ENCODE measurements at regions not wholly inside any gene's neighbourhood (a gene's known extent, or its start where the extent isn't known, plus 50 kb on each side); places are given as distances from the start of the nearest gene placed in this dataset.

- Histone ChIP-seq H3K9me3 (no peaks in the 10 kb centered on the region), H3K4me3 (no peak overlapping the region), H3K4me1 (replicated peaks) (no peaks in the 10 kb centered on the region), H3K27me3 (replicated peaks; ENCODE audit: insufficient read depth) (no peaks in the 10 kb centered on the region), H3K36me3 (no peaks in the 10 kb centered on the region), H3K27ac (no peak overlapping the region)
- no peak for DNase-seq (ENCODE audit: low spot score)
- WGBS, result 63% methylated on average over 3 of the region's 3 CpGs
- TF ChIP-seq POLR2A (IDR thresholded peaks at IDR 0.05) (no peak), CTCF (IDR thresholded peaks at IDR 0.05) (no peak), POLR2AphosphoS5 (IDR thresholded peaks at IDR 0.05) (no peak)
- intact Hi-C loops (cut with DNase I), result no loop called here
Measured at GRCh38 chr6:140073456-140073855, 699.0 kb upstream of the CITED2 start.

- no peaks in the 10 kb centered on the region for H3K36me3 ChIP-seq
- no peak overlapping the region for H3K4me3 ChIP-seq
- no peak for DNase-seq (ENCODE audit: low spot score)
- no peaks in the 10 kb centered on the region for H3K27me3 ChIP-seq (replicated peaks; ENCODE audit: insufficient read depth)
- H3K27ac ChIP-seq, result no peak overlapping the region
- H3K4me1 ChIP-seq (replicated peaks), result no peaks in the 10 kb centered on the region
- TF ChIP-seq POLR2A (IDR thresholded peaks at IDR 0.05) (no peak), CTCF (IDR thresholded peaks at IDR 0.05) (no peak), POLR2AphosphoS5 (IDR thresholded peaks at IDR 0.05) (no peak)
- H3K9me3 ChIP-seq, result no peaks in the 10 kb centered on the region
- intact Hi-C loops (cut with DNase I), result no loop called here
- 81% methylated on average over 1 of the region's 1 CpG for WGBS
Measured at GRCh38 chr6:140071601-140072062, 697.2 kb upstream of the CITED2 start.

- Histone ChIP-seq H3K9me3 (no peaks in the 10 kb centered on the region), H3K4me1 (replicated peaks) (no peaks in the 10 kb centered on the region), H3K4me3 (no peak overlapping the region), H3K36me3 (no peaks in the 10 kb centered on the region), H3K27me3 (replicated peaks; ENCODE audit: insufficient read depth) (no peaks in the 10 kb centered on the region), H3K27ac (no peak overlapping the region)
- DNase-seq (ENCODE audit: low spot score), result peak; percentile 26
- intact Hi-C loops (cut with DNase I), result no loop called here
- WGBS, result 19% methylated on average over 3 of the region's 3 CpGs
- TF ChIP-seq POLR2A (IDR thresholded peaks at IDR 0.05) (no peak), POLR2AphosphoS5 (IDR thresholded peaks at IDR 0.05) (peak; percentile 48), CTCF (IDR thresholded peaks at IDR 0.05) (no peak)
Measured at GRCh38 chr6:140070846-140071473, 696.5 kb upstream of the CITED2 start.

- TF ChIP-seq POLR2A (IDR thresholded peaks at IDR 0.05) (no peak), CTCF (IDR thresholded peaks at IDR 0.05) (no peak), POLR2AphosphoS5 (IDR thresholded peaks at IDR 0.05) (no peak)
- Histone ChIP-seq H3K9me3 (no peaks in the 10 kb centered on the region), H3K4me3 (no peak overlapping the region), H3K4me1 (replicated peaks) (no peaks in the 10 kb centered on the region), H3K36me3 (no peaks in the 10 kb centered on the region), H3K27ac (no peak overlapping the region), H3K27me3 (replicated peaks; ENCODE audit: insufficient read depth) (no peaks in the 10 kb centered on the region)
- no peak for DNase-seq (ENCODE audit: low spot score)
- intact Hi-C loops (cut with DNase I), result no loop called here
Measured at GRCh38 chr6:140069576-140069975, 695.1 kb upstream of the CITED2 start.

GRCh38 chr6:140068801-140069200 lies 694.4 kb upstream of the CITED2 start:
- WGBS, result 90% methylated on average over 3 of the region's 3 CpGs
- Histone ChIP-seq H3K27ac (no peak overlapping the region), H3K4me1 (replicated peaks) (no peaks in the 10 kb centered on the region), H3K27me3 (replicated peaks; ENCODE audit: insufficient read depth) (no peaks in the 10 kb centered on the region), H3K9me3 (no peaks in the 10 kb centered on the region), H3K4me3 (no peak overlapping the region), H3K36me3 (no peaks in the 10 kb centered on the region)
- TF ChIP-seq POLR2A (IDR thresholded peaks at IDR 0.05) (no peak), POLR2AphosphoS5 (IDR thresholded peaks at IDR 0.05) (no peak), CTCF (IDR thresholded peaks at IDR 0.05) (no peak)
- DNase-seq (ENCODE audit: low spot score), result no peak
- intact Hi-C loops (cut with DNase I), result no loop called here
